ENCODE measurements at regions not wholly inside any gene's neighbourhood (a gene's known extent, or its start where the extent isn't known, plus 50 kb on each side); places are given as distances from the start of the nearest gene placed in this dataset.
"Not testable (repeated sequence)": the region's sequence is repeated elsewhere in the genome, so short reads cannot be mapped to it uniquely, and the experiment has no call there.

DNA sequence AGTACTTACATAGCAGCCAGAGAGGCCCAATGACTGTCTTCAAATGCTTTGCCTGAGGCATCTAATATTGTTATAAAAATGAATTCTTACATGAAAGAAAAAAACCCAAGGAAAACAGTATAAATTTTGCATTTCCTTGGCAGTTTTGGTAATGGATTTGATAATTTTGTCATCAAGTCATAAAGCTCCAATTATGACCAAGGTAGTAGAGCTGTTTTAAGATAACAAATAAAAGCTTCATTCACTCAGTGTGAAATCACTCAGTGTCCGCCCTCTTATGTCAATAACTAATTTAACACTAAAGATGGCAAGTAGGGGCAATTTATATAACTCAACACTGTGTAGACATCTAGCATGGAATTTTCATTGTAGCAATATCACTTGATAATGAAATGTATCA is 193.9 kb downstream of the ANKRD7 start:
- no peak for DNase-seq (ENCODE audit: low spot score)

- no peak for DNase-seq (ENCODE audit: low spot score)
Observed at GRCh38 chr7:118420888-118421287, 196.4 kb downstream of the ANKRD7 start.

GRCh38 chr7:118429141-118429540 is 204.6 kb downstream of the ANKRD7 start:
- no peak for DNase-seq (ENCODE audit: low spot score)

DNA sequence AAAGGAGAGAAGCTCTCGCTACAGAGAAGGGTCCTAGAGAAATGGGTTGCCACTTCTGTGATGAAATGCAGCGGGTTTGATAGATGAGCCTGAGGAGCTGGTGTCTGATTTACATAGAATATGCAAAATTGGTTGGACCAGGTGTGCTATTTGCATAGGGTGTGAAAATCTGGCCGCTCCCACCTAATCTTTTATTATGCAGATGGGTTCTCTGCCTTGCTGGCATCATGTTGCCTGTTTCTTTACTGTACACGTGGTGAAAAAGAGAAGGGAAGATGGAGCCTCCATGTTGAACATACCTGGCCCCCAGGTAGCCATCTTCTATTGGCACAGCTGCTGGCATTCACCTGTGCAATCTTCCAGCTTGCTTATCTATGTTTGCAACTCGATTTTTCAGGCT is 212.2 kb downstream of the ANKRD7 start:
- DNase-seq (ENCODE audit: low spot score): no peak

DNA sequence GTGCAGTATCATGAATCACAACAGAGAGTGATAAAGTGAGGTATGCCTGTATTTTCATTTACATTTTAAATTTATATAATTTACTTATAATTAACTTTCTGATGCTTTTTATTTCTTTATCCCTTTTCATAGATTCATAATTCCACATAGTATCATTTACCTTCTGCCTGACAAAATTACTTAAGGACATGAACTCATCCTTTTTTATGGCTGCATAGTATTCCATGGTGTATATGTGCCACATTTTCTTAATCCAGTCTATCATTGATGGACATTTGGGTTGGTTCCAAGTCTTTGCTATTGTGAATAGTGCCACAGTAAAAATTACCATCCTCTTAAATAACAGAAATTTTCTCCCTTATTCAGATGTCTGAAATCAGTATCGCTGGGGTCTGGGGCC is 224.5 kb downstream of the ANKRD7 start:
- not testable (repeated sequence) for DNase-seq (ENCODE audit: low spot score)

- no peak for DNase-seq (ENCODE audit: low spot score)
Observed at GRCh38 chr7:118449797-118450567, 225.5 kb downstream of the ANKRD7 start.

DNA sequence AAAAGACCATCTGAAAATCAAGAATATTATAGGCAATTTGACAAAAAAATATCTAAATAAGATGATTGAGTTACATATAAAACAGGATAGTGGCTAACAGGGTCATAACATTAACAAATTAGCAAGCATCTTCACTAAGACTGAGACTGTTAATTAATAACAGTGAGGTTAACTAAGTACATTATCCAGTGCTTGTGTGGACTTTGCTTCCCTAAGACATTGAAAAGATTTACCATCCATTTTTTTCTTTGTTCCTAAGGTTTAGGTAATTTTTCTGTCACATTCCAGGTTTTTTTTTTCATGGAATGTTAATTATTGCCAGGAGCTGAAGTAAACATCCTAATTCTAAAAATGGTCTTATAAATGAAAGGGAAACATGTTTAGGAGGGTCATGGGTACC is 227.6 kb downstream of the ANKRD7 start:
- DNase-seq (ENCODE audit: low spot score): no peak

DNA sequence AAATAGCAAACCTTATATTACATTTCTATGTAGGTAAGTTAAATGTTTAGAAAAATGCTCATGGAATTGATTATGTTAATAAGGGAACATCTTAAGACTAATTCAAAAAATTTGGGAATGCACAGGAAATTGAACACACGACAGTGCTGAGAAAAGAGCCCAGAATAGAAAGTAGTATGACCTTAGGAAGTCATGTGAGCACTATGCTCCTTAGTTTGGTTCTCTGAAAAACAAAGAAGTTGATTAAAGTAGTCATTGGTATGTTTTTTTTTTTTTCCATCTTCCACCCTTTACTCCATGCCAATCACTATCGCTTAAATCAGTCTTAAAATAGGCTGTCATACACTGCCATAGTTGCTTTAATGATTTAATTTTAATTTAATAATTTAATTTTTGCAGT is 242.9 kb downstream of the ANKRD7 start:
- DNase-seq (ENCODE audit: low spot score): no peak

- no peak for DNase-seq (ENCODE audit: low spot score)
Observed at GRCh38 chr7:118472581-118472980, 248.1 kb downstream of the ANKRD7 start.

GRCh38 chr7:118473271-118473670 is 248.8 kb downstream of the ANKRD7 start:
- no peak for DNase-seq (ENCODE audit: low spot score)

DNA sequence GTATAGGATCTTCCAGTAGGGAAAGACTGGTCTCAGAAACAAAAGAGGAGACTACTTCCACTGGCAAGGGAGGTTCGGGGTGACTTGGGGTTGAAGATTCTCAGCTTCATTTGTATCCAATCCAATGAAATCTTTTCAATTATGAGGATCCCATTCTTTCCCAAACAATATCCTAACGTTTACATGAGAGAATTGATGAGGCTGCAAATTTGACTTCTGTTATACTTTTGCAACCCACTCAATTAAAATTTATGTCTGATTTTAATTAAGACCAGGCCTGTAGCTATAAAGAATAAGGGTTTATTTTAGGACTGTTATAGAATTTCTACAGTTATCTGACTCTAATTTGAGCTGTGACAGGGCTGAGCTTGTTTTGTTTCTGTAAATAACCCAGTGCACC is 251.5 kb downstream of the ANKRD7 start:
- no peak for DNase-seq (ENCODE audit: low spot score)

- no peak for DNase-seq (ENCODE audit: low spot score)
Observed at GRCh38 chr7:118477036-118477435, 252.5 kb downstream of the ANKRD7 start.

DNA sequence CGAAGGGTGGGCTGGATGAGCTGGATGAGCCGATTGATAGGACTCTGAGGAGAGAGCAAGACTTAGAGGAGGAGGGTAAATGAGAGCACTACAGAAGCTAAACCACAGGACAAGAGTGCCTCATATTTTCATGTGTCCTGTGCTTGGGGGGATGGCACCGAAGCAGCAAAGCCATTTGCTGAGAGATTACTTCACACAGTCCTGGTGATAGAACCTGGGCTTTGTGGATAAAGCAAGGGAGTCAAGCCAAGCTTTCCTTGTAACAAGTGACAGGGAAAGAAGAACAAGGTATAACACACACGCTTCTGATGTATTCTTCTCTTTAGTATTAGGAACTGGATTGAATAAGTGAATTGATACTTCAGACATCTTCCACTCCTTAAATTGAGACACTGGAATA is 253.7 kb downstream of the ANKRD7 start:
- DNase-seq (ENCODE audit: low spot score): no peak

GRCh38 chr7:118478931-118479330 is 254.4 kb downstream of the ANKRD7 start:
- DNase-seq (ENCODE audit: low spot score): no peak

GRCh38 chr7:118492466-118492865 is 268.0 kb downstream of the ANKRD7 start:
- no peak for DNase-seq (ENCODE audit: low spot score)

DNA sequence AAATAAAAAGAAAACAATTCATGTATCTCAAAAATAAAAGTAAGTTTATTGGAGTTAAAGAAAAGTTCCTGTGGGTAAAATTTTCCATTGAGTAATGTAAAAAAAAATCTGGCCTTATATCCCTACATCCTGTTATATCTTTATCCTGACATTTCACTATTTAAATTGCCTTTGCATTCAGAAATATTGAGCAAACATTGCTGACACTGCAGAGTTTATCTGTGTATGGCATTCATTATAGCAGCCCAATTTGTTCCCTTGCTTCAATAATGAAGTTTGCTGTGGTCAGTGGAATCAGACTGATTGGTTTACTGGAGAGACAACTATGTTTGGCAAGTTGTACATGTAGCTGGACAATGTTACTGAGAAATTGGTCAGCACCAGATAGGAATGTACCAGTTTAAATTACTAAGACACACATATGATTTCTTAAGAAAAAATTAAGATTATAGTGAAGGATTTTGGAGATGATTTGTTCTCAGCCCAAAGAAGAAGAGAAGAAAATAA is 271.7 kb downstream of the ANKRD7 start:
- DNase-seq (ENCODE audit: low spot score): no peak

GRCh38 chr7:118502235-118502634 is 277.7 kb downstream of the ANKRD7 start:
- no peak for DNase-seq (ENCODE audit: low spot score)

DNA sequence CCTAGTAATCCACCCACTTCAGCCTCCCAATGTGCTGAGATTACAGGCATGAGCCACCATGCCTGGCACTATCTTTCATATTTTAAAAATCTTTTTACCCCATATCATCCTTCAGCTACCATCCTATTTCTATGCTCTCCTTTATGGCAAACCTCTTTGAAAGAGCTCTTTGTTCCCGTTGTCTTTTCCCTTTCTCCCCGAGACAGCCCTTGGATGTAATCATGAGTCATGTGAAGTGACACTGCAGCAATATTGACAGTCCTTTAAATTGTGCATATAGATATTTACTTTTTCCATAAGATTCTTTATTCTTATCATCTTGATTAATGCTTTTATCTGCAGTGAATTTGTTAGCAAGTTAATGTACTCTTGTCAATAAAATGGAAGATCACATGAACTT is 286.6 kb downstream of the ANKRD7 start:
- no peak for DNase-seq (ENCODE audit: low spot score)

DNA sequence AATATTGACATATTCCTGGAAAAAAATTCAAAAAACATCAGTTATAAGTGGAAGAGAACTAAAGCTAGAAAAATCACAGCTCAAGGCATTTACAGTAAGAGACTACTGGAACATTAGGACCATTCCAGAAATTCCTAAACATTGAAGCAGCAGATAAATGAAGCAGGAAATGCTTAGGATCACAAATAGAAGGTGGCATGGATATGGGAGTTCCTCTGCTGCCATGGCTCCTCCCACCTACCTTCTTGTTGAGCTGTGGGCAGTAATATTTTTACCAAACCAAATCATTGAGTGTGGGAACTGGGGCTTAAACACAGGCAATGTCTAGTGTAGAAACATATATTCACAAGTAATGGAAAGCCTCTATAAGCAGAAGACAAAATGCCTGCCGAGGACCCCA is 292.8 kb downstream of the ANKRD7 start:
- no peak for DNase-seq (ENCODE audit: low spot score)

DNA sequence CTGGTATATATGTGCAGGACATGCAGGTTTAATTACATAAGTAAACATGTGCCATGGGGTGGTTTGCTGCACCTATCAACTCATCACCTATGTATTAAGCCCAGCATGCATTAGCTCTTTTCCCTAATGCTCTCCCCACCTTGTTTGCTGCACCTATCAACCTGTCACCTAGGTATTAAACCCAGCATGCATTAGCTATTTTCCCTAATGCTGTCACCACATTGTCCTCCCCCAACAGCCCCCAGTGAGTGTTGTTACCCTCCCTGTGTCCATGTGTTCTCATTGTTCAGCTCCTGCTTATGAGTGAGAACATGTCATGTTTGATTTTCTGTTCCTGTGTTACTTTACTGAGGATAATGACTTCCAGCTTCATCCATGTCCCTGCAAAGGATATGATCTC is 300.5 kb downstream of the ANKRD7 start:
- DNase-seq (ENCODE audit: low spot score): no peak

DNA sequence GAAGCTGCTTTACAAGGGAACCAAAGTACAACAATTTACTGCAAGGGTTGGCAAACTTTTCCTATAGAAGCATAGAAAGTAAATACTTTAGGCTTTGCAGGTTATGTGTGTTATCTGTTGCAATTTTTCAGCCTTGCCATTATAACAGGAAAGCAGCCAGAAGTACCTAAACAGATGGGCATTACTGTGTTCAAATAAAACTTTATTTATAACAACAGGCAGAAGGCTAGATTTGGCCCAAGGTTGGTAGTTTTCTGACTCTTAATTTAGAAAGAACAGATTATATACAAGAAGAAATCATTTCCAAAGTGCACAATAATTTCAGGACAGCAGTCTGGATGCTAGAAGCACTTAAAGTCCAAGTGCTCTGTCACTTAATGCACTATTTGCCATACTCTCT is 307.1 kb downstream of the ANKRD7 start:
- no peak for DNase-seq (ENCODE audit: low spot score)

- DNase-seq (ENCODE audit: low spot score): no peak
Observed at GRCh38 chr7:118559207-118559606, 334.7 kb downstream of the ANKRD7 start.

GRCh38 chr7:118563311-118563710 is 338.8 kb downstream of the ANKRD7 start:
- DNase-seq (ENCODE audit: low spot score): no peak

- no peak for DNase-seq (ENCODE audit: low spot score)
Observed at GRCh38 chr7:118572604-118573003, 348.1 kb downstream of the ANKRD7 start.

Measured in HuH-7 (cell line).